ENCODE measurements at regions not wholly inside any gene's neighbourhood (a gene's known extent, or its start where the extent isn't known, plus 50 kb on each side); places are given as distances from the start of the nearest gene placed in this dataset.

GRCh38 chr7:156220701-156221100 is 408.4 kb upstream of the SHH start:
- no peaks in the 10 kb centered on the region for H3K27me3 ChIP-seq (ENCODE audit: control insufficient read depth in 2 of 2, insufficient read depth in 2 of 2, low read length in 2 of 2)
- H3K9me1 ChIP-seq (replicated peaks; ENCODE audit: control insufficient read depth, extremely low read depth, insufficient read depth, low read length) = no peaks in the 10 kb centered on the region
- no peak for DNase-seq (ENCODE audit: low read depth, low spot score)
- no peaks in the 10 kb centered on the region for H4K20me1 ChIP-seq (replicated peaks; ENCODE audit: control insufficient read depth, extremely low read depth, insufficient read depth, low read length)
- no peak overlapping the region for H3K27ac ChIP-seq (ENCODE audit: insufficient read depth, low read depth, low read length)
- BruUV-seq (replicated peaks) = no TSS peak
- H3K36me3 ChIP-seq (ENCODE audit: control insufficient read depth in 2 of 2, extremely low read depth in 1 of 2, insufficient read depth in 2 of 2, low read length in 2 of 2) = no peaks in the 10 kb centered on the region
- no peak overlapping the region for H3K4me3 ChIP-seq (replicated peaks in 1 of 3; ENCODE audit: insufficient read depth in 1 of 3, low read depth in 1 of 3, low read length in 3 of 3)
- intact Hi-C loops (cut with micrococcal nuclease) (loop anchor here (5.0 kb wide), 1 partner anchor 1682 kb away; no protein-coding TSS in a partner anchor), dilution Hi-C loops (cut with MboI; ENCODE audit: extremely low pct_ligation_motif_present, low sequenced_read_pairs) (no loop called here)
- H3K4me2 ChIP-seq (ENCODE audit: insufficient read depth, low read length) = no peak overlapping the region
- CTCF ChIA-PET = no interaction called here
- FAIRE-seq = no peak
- no peaks in the 10 kb centered on the region for H3K4me1 ChIP-seq (ENCODE audit: control insufficient read depth, extremely low read depth, insufficient read depth, low read length)
- H3K79me2 ChIP-seq (ENCODE audit: control insufficient read depth, insufficient read depth, low read length) = no peaks in the 10 kb centered on the region
- H3K9ac ChIP-seq (replicated peaks; ENCODE audit: extremely low read depth, insufficient read depth, low read length) = no peak overlapping the region
- no peaks in the 10 kb centered on the region for H3K9me3 ChIP-seq (replicated peaks; ENCODE audit: control insufficient read depth, insufficient read depth, low read length)
- TF ChIP-seq GATA2 (IDR thresholded peaks at IDR 0.05; ENCODE audit: insufficient read depth, insufficient read length, low read depth, low read length) (no peak), CTCF (IDR thresholded peaks at IDR 0.05; ENCODE audit: extremely low read depth in 1 of 2, insufficient read depth in 1 of 2, low read depth in 1 of 2, low read length in 2 of 2) (no peak), POLR2AphosphoS5 (IDR thresholded peaks at IDR 0.05; ENCODE audit: insufficient read depth, low read depth, low read length) (no peak), MYC (IDR thresholded peaks at IDR 0.05; ENCODE audit: low read depth, low read length) (no peak), JUN (IDR thresholded peaks at IDR 0.05; ENCODE audit: borderline replicate concordance, insufficient read depth, insufficient read length, low read depth) (no peak), FOS (IDR thresholded peaks at IDR 0.05; ENCODE audit: borderline replicate concordance, insufficient read depth, low read length) (no peak), MAX (IDR thresholded peaks at IDR 0.05; ENCODE audit: insufficient read depth, insufficient read length) (no peak), EZH2 (IDR thresholded peaks at IDR 0.05; ENCODE audit: borderline replicate concordance, low read depth, low read length, severe bottlenecking) (no peak), POLR2A (IDR thresholded peaks at IDR 0.05; ENCODE audit: low read depth, low read length) (no peak)
- POLR2A ChIA-PET = no interaction called here
- no peak overlapping the region for H2AFZ ChIP-seq (ENCODE audit: low read depth, low read length)
